Activated CD4-positive, alpha-beta memory T cell treated with anti-CD3 and anti-CD28 coated beads, Interleukin-2, amount 10 ng/mL, durations not matched to agents 7 days and 5 days (primary cell): ENCODE measurements at regions not wholly inside any gene's neighbourhood (a gene's known extent, or its start where the extent isn't known, plus 50 kb on each side); places are given as distances from the start of the nearest gene placed in this dataset.

Experiments
- CTCF ChIA-PET: fragments of 350-600 bp; sonication (Branson Sonifier 250); formaldehyde crosslinking; loops from one replicate; lab custom pipeline; 2021; ENCODE audit warnings: antibody characterized with exemption, inconsistent platforms; lab: Charles Lee
- POLR2A ChIA-PET: fragments of 350-600 bp; sonication (Branson Sonifier 250); formaldehyde crosslinking; loops from one replicate; lab custom pipeline; 2021; ENCODE audit warnings: antibody characterized with exemption; lab: Charles Lee
- DNase-seq: peaks from one replicate; pipeline ENCODE4 v3.0.0-alpha.2; 2020
- H3K27ac Mint-ChIP-seq: one replicate; pipeline ENCODE4 v1.8.0; 2021; ENCODE audit warnings: mild to moderate bottlenecking, mixed read lengths
- H3K27me3 Mint-ChIP-seq: one replicate; pipeline ENCODE4 v1.8.0; 2021; ENCODE audit warnings: mixed read lengths
- H3K36me3 Mint-ChIP-seq: one replicate; pipeline ENCODE4 v1.8.0; 2021; ENCODE audit warnings: low read depth, mixed read lengths
- H3K4me1 Mint-ChIP-seq: one replicate; pipeline ENCODE4 v1.8.0; 2021; ENCODE audit warnings: mixed read lengths
- H3K4me3 Mint-ChIP-seq: one replicate; pipeline ENCODE4 v1.8.0; 2021; ENCODE audit warnings: mild to moderate bottlenecking, mixed read lengths
- H3K9me3 Mint-ChIP-seq: one replicate; pipeline ENCODE4 v1.8.0; 2021; ENCODE audit warnings: mixed read lengths

GRCh38 chr1:208409176-208409575 is 165.0 kb upstream of the PLXNA2 start:
- no peaks in the 10 kb centered on the region for H3K4me1 Mint-ChIP-seq
- H3K9me3 Mint-ChIP-seq: no peaks in the 10 kb centered on the region
- H3K27me3 Mint-ChIP-seq: peaks cover 2% of the 10 kb centered on the region
- H3K36me3 Mint-ChIP-seq: no peaks in the 10 kb centered on the region
- no peak overlapping the region for H3K4me3 Mint-ChIP-seq
- ChIA-PET CTCF (no interaction called here), POLR2A (no interaction called here)
- no peak for DNase-seq
- no peak overlapping the region for H3K27ac Mint-ChIP-seq

- Mint-ChIP-seq H3K27ac (no peak overlapping the region), H3K4me1 (no peaks in the 10 kb centered on the region), H3K27me3 (peaks cover 3% of the 10 kb centered on the region), H3K4me3 (no peak overlapping the region), H3K36me3 (no peaks in the 10 kb centered on the region), H3K9me3 (no peaks in the 10 kb centered on the region)
- ChIA-PET POLR2A (no interaction called here), CTCF (no interaction called here)
- DNase-seq: no peak
Observed at GRCh38 chr1:208410409-208410808, 166.2 kb upstream of the PLXNA2 start.

DNA sequence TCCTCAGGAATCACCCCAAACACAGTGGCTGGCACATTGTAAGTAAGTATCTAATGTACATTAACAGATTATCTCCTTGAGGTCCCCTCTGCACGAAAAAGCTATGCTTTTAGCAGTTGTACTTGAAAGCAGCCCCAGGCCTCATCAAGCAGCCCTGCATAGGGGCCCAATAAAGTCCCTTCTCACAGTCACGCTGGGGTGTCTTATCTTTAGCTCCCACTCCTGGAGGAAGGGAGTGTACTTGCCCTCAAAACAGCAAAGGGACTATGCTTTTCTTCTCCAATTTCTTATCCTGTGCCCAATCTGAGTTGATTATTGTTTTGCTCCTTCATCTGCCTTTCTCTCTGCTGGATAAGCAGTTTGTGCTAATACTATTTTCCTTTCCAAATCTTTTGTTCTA is 168.8 kb upstream of the PLXNA2 start:
- Mint-ChIP-seq H3K27me3 (peaks cover 3% of the 10 kb centered on the region), H3K27ac (no peak overlapping the region), H3K9me3 (no peaks in the 10 kb centered on the region), H3K4me3 (no peak overlapping the region), H3K36me3 (no peaks in the 10 kb centered on the region), H3K4me1 (no peaks in the 10 kb centered on the region)
- ChIA-PET POLR2A (no interaction called here), CTCF (no interaction called here)
- no peak for DNase-seq

- CTCF ChIA-PET: no interaction called here
- H3K27ac Mint-ChIP-seq: no peak overlapping the region
Observed at GRCh38 chr1:208418667-208419066, 174.5 kb upstream of the PLXNA2 start.

DNA sequence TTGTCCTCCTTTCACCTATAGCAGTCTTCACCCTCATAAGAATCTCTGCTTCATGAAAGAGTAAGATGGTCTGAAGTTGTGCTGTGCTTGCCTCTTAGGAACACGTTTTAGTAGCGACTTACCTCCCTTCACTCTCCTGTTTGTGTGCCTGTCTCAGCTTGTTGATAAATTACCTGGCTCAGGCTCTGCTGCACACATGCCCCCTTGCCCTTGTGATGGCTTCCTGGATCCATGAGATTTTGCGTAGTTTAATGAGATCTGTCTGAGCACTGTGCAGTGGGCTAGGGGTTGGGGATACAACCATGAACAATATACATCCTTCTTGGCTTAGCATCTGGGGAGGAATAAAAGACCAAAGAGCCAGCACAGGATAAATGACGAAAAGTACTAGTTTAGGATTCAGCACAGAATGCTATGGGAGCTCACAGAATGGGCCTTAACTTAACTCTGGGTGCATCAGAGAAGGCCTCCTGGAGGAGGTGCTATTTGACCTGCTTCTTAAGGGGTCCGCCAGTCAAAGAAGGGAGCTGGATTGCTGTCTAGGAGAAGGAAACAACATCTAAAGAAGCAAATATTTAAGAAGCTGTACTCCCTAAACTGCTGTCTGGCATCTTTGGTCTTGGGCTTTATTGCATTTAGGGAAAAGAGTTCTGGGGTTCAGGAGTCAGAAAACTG is 175.7 kb upstream of the PLXNA2 start:
- H3K27ac Mint-ChIP-seq: no peak overlapping the region
- H3K9me3 Mint-ChIP-seq: no peaks in the 10 kb centered on the region
- no peaks in the 10 kb centered on the region for H3K4me1 Mint-ChIP-seq
- ChIA-PET CTCF (no interaction called here), POLR2A (no interaction called here)
- H3K4me3 Mint-ChIP-seq: no peak overlapping the region
- no peaks in the 10 kb centered on the region for H3K36me3 Mint-ChIP-seq
- peaks cover 3% of the 10 kb centered on the region for H3K27me3 Mint-ChIP-seq
- DNase-seq: no peak

More at GRCh38 chr1:208418667-208419066, 174.5 kb upstream of the PLXNA2 start:
- Mint-ChIP-seq H3K36me3 (no peaks in the 10 kb centered on the region), H3K4me1 (no peaks in the 10 kb centered on the region), H3K4me3 (no peak overlapping the region), H3K9me3 (no peaks in the 10 kb centered on the region), H3K27me3 (peaks cover 5% of the 10 kb centered on the region)
- POLR2A ChIA-PET: no interaction called here
- no peak for DNase-seq

DNA sequence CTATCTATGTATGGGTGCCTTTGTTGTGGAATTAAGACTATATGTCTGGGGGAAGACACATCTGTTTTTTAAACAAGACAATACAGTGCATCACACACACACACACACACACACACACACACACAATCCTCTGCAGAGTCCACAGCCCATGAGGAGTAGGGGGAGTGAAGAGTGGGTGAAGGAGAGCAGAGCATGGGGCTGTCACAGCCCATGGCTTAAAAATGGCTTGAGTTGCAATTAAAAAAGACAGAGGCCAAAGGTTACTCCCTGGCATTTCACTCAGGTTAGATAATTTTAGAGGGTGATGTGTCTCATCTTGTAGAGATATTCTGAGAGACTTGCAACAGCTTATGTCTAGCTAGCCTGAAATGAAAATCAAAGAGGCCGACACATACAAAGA is 176.5 kb upstream of the PLXNA2 start:
- CTCF ChIA-PET: no interaction called here
- H3K27ac Mint-ChIP-seq: no peak overlapping the region
- no peak overlapping the region for H3K4me3 Mint-ChIP-seq
- peaks cover 3% of the 10 kb centered on the region for H3K27me3 Mint-ChIP-seq
- POLR2A ChIA-PET: no interaction called here
- H3K4me1 Mint-ChIP-seq: no peaks in the 10 kb centered on the region
- no peaks in the 10 kb centered on the region for H3K36me3 Mint-ChIP-seq
- no peak for DNase-seq
- H3K9me3 Mint-ChIP-seq: no peaks in the 10 kb centered on the region

- ChIA-PET POLR2A (no interaction called here), CTCF (no interaction called here)
- no peak for DNase-seq
- no peak overlapping the region for H3K4me3 Mint-ChIP-seq
- H3K9me3 Mint-ChIP-seq: no peaks in the 10 kb centered on the region
- no peak overlapping the region for H3K27ac Mint-ChIP-seq
- no peaks in the 10 kb centered on the region for H3K4me1 Mint-ChIP-seq
- H3K27me3 Mint-ChIP-seq: peaks cover 3% of the 10 kb centered on the region
- H3K36me3 Mint-ChIP-seq: no peaks in the 10 kb centered on the region
Observed at GRCh38 chr1:208421486-208421885, 177.3 kb upstream of the PLXNA2 start.

GRCh38 chr1:208423526-208423925 is 179.3 kb upstream of the PLXNA2 start:
- Mint-ChIP-seq H3K4me3 (no peak overlapping the region), H3K36me3 (no peaks in the 10 kb centered on the region), H3K9me3 (no peaks in the 10 kb centered on the region), H3K27me3 (peaks cover 3% of the 10 kb centered on the region), H3K4me1 (no peaks in the 10 kb centered on the region), H3K27ac (no peak overlapping the region)
- CTCF ChIA-PET: no interaction called here
- POLR2A ChIA-PET: no interaction called here
- DNase-seq: no peak

DNA sequence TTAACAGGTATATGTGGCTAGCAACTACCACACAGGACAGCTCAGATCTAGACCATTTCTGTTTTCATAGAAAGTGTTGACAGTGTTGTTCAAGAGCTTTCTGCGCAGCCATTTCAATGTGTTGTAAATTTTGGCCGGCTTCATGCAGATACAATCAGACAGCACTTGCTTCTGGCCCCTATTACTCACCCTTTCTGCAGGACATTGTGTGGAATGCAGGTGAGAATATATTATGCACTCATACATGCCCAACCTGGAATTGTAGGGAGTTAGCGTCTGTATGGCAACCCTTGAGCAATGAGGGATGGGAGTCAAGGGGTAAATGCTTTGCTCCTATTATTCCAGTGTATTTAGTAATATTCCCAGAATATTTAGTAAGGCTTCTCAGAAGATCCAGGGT is 180.9 kb upstream of the PLXNA2 start:
- no peaks in the 10 kb centered on the region for H3K9me3 Mint-ChIP-seq
- no peaks in the 10 kb centered on the region for H3K4me1 Mint-ChIP-seq
- no peak overlapping the region for H3K27ac Mint-ChIP-seq
- no peak for DNase-seq
- POLR2A ChIA-PET: no interaction called here
- CTCF ChIA-PET: no interaction called here
- no peak overlapping the region for H3K4me3 Mint-ChIP-seq
- no peaks in the 10 kb centered on the region for H3K36me3 Mint-ChIP-seq
- H3K27me3 Mint-ChIP-seq: no peaks in the 10 kb centered on the region

DNA sequence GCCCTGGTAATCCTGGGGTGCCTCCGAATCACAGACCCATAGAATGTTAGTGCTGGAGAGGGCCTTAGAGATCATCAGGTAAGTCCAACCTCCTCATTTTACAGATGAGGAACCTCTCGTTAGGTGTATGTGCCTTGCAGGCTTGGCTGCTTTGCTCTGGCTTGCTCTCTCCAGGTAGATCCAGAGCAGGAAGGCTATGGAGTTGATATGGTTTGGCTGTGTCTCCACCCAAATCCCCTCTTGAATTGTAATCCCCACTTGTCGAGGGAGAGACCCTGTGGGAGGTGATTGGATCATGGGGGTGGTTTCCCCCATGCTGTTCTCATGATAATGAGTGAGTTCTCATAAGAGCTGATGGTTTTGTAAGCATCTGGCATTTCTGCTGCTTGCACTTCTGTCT is 186.0 kb upstream of the PLXNA2 start:
- Mint-ChIP-seq H3K4me3 (no peak overlapping the region), H3K27ac (no peak overlapping the region), H3K4me1 (no peaks in the 10 kb centered on the region), H3K36me3 (no peaks in the 10 kb centered on the region), H3K9me3 (no peaks in the 10 kb centered on the region), H3K27me3 (no peaks in the 10 kb centered on the region)
- DNase-seq: no peak
- ChIA-PET CTCF (no interaction called here), POLR2A (no interaction called here)

- H3K27me3 Mint-ChIP-seq: no peaks in the 10 kb centered on the region
- H3K4me3 Mint-ChIP-seq: no peak overlapping the region
- ChIA-PET POLR2A (no interaction called here), CTCF (no interaction called here)
- no peak overlapping the region for H3K27ac Mint-ChIP-seq
- no peak for DNase-seq
- H3K4me1 Mint-ChIP-seq: no peaks in the 10 kb centered on the region
- H3K9me3 Mint-ChIP-seq: no peaks in the 10 kb centered on the region
- H3K36me3 Mint-ChIP-seq: no peaks in the 10 kb centered on the region
Observed at GRCh38 chr1:208431721-208432120, 187.5 kb upstream of the PLXNA2 start.

GRCh38 chr1:208432346-208432745 is 188.2 kb upstream of the PLXNA2 start:
- no peaks in the 10 kb centered on the region for H3K27me3 Mint-ChIP-seq
- POLR2A ChIA-PET: no interaction called here
- no peak overlapping the region for H3K4me3 Mint-ChIP-seq
- no peaks in the 10 kb centered on the region for H3K9me3 Mint-ChIP-seq
- no peaks in the 10 kb centered on the region for H3K36me3 Mint-ChIP-seq
- CTCF ChIA-PET: no interaction called here
- DNase-seq: no peak
- no peaks in the 10 kb centered on the region for H3K4me1 Mint-ChIP-seq
- H3K27ac Mint-ChIP-seq: no peak overlapping the region

- Mint-ChIP-seq H3K4me1 (no peaks in the 10 kb centered on the region), H3K27me3 (no peaks in the 10 kb centered on the region), H3K9me3 (no peaks in the 10 kb centered on the region), H3K36me3 (no peaks in the 10 kb centered on the region), H3K4me3 (no peak overlapping the region), H3K27ac (no peak overlapping the region)
- ChIA-PET POLR2A (no interaction called here), CTCF (no interaction called here)
- no peak for DNase-seq
Observed at GRCh38 chr1:208433086-208433485, 188.9 kb upstream of the PLXNA2 start.

- POLR2A ChIA-PET: no interaction called here
Observed at GRCh38 chr1:208433971-208434370, 189.8 kb upstream of the PLXNA2 start.

More at GRCh38 chr1:208433971-208434370, 189.8 kb upstream of the PLXNA2 start:
- CTCF ChIA-PET: no interaction called here
- Mint-ChIP-seq H3K27ac (no peak overlapping the region), H3K4me3 (no peak overlapping the region), H3K36me3 (no peaks in the 10 kb centered on the region), H3K27me3 (no peaks in the 10 kb centered on the region), H3K9me3 (no peaks in the 10 kb centered on the region), H3K4me1 (no peaks in the 10 kb centered on the region)
- DNase-seq: no peak
